BLaER1 (cell line): ENCODE measurements at regions not wholly inside any gene's neighbourhood (a gene's known extent, or its start where the extent isn't known, plus 50 kb on each side); places are given as distances from the start of the nearest gene placed in this dataset.

ENCODE experiments used
- H3K27ac ChIP-seq: shearing (Covaris generic); formaldehyde crosslinking; 2 replicates; pipeline ENCODE4 v1.8.1; 2022
- H3K27me3 ChIP-seq: shearing (Covaris generic); formaldehyde crosslinking; 2 replicates; pipeline ENCODE4 v1.8.1; 2022
- H3K36me3 ChIP-seq: shearing (Covaris generic); formaldehyde crosslinking; 2 replicates; pipeline ENCODE4 v1.8.1; 2022
- H3K4me1 ChIP-seq: shearing (Covaris generic); formaldehyde crosslinking; 2 replicates; pipeline ENCODE4 v1.8.1; 2022
- H3K4me2 ChIP-seq: shearing (Covaris generic); formaldehyde crosslinking; 2 replicates; pipeline ENCODE4 v1.8.1; 2022
- H3K4me3 ChIP-seq: shearing (Covaris generic); formaldehyde crosslinking; 2 replicates; pipeline ENCODE4 v1.8.1; 2022
- H3K9ac ChIP-seq: shearing (Covaris generic); formaldehyde crosslinking; 2 replicates; pipeline ENCODE4 v1.8.1; 2022
- H3K9me3 ChIP-seq: shearing (Covaris generic); formaldehyde crosslinking; 2 replicates; pipeline ENCODE4 v1.8.1; 2022
- H4K20me1 ChIP-seq: shearing (Covaris generic); formaldehyde crosslinking; 2 replicates; pipeline ENCODE4 v1.8.1; 2022
- Cebpa-rat ChIP-seq: shearing (Covaris generic); IDR thresholded peaks from 2 replicates; pipeline ENCODE4 v1.8.1; 2022

DNA sequence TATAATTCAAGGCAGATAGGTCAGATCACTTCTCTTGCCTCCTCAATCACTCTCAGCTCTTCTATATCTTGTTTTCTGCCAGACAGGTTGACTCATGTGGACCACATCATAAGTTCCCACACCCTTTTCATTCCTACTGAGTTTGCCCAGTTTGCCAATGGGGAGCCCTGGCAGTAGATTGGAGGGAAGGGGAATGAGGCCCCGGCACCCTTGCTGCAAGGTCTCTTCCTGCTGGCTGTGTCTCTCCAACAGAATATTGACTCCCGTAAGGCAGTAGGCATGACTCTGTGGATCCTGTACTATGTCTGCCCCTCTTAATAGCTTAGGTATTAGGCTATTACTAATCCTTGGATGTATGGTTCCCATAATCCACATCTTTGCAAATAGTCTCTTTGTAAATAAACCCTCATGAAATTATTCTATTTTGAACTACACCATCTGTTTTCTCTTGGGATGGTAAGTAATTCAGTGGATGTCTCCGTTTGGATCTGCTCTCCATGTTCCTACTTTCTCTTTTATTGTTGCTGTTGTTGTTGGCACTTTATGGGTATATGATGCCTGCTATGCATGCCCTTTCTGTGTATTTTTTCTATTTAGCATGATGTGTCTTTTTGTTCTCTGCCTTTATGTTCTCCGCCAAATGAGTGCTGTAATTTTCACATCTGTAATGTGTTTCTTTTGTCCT lies 65.5 kb upstream of the DCBLD2 start:
- Histone ChIP-seq H3K9ac (no peak overlapping the region), H3K4me2 (no peak overlapping the region), H3K9me3 (no peaks in the 10 kb centered on the region), H3K27ac (no peak overlapping the region), H3K36me3 (no peaks in the 10 kb centered on the region), H4K20me1 (no peaks in the 10 kb centered on the region), H3K4me3 (no peak overlapping the region), H3K4me1 (no peaks in the 10 kb centered on the region), H3K27me3 (no peaks in the 10 kb centered on the region)
- TF ChIP-seq Cebpa-rat: no peak

DNA sequence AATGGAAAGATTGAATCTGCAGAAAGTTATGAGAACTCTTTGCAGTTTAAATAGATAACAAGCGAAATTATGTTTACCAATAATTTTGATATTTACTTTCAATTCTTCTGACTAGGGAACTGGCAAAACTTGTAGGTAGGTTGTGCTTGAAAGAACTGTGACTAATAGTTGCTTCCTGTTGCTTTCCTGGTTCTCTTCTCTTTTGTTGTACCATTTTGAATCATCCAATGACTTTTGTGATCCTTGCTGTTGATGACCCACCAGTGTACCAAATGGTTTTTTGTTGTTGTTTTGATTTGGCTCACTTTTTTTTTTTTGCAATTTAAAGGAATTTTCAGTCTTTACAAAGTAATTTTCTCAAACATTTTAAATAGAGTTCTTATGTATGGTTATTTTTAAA lies 64.9 kb upstream of the DCBLD2 start:
- no peaks in the 10 kb centered on the region for H4K20me1 ChIP-seq
- no peak overlapping the region for H3K4me3 ChIP-seq
- H3K4me1 ChIP-seq: no peaks in the 10 kb centered on the region
- H3K36me3 ChIP-seq: no peaks in the 10 kb centered on the region
- no peaks in the 10 kb centered on the region for H3K27me3 ChIP-seq
- no peak overlapping the region for H3K27ac ChIP-seq
- H3K9ac ChIP-seq: no peak overlapping the region
- no peak overlapping the region for H3K4me2 ChIP-seq
- H3K9me3 ChIP-seq: no peaks in the 10 kb centered on the region
- TF ChIP-seq Cebpa-rat: no peak

DNA sequence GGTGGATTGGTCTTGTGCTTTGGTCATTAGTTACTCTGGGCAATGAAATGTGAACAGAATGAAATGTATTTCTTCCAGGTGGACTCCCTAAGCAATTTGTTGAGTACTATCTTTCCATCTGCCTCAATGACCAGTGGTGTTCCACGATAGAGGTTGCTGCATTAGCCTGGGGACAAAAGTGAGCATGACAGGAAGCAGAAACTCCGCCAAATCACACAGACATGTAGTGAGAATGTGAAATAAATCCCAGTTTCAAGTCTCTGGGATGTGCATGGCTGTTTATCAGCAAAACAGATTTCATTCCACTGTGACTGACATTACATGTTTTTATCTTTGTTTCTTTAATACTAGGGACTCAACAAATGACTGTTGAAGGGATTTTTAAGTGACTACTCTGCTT lies 63.3 kb upstream of the DCBLD2 start:
- H3K9me3 ChIP-seq: no peaks in the 10 kb centered on the region
- no peaks in the 10 kb centered on the region for H3K4me1 ChIP-seq
- no peak overlapping the region for H3K4me2 ChIP-seq
- H3K4me3 ChIP-seq: no peak overlapping the region
- no peaks in the 10 kb centered on the region for H4K20me1 ChIP-seq
- H3K36me3 ChIP-seq: no peaks in the 10 kb centered on the region
- no peak overlapping the region for H3K9ac ChIP-seq
- H3K27me3 ChIP-seq: no peaks in the 10 kb centered on the region
- no peak overlapping the region for H3K27ac ChIP-seq
- TF ChIP-seq Cebpa-rat: no peak

DNA sequence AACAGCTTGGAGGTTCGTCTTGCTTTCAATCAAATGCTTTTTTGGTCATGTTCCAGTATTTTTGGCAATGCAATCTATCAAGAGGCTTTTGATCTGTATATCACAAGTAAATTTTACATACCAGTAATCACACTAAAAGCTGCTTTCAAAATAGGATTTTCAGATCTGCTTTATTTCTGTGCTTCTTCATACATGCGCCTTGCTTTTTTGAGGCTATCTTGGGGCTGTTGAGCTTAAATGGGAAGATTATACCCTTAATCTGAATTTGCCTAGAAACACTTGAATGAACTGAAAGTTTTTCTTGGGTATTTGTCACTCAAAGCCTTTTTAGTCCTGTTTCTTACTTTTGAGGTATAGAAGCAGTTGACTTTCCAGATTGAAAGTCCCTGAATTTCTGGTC lies 62.1 kb upstream of the DCBLD2 start:
- Histone ChIP-seq H3K4me1 (no peaks in the 10 kb centered on the region), H3K27ac (no peak overlapping the region), H3K4me2 (no peak overlapping the region)

DNA sequence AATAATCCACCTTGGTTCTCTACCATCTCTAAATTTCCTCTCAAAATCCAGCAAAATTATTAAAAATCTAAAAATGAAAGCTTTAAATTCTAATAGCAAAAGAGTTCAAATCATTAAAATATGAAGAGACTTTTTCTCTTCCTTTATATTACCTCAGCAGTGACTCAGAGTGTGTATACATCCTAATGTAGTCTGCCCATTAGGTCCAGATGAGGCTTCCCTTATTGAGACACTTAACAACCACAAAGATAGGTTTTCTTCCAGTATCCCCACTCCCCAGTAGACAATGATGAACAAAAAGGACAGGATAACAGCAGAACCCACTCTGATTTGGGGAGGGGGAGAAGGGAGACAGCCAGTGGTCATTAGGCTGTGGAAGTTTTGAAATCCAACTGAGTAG lies 61.5 kb upstream of the DCBLD2 start:
- no peak overlapping the region for H3K4me3 ChIP-seq
- no peaks in the 10 kb centered on the region for H3K36me3 ChIP-seq
- H3K9ac ChIP-seq: no peak overlapping the region
- H3K27ac ChIP-seq: no peak overlapping the region
- H3K27me3 ChIP-seq: no peaks in the 10 kb centered on the region
- H3K4me1 ChIP-seq: no peaks in the 10 kb centered on the region
- H3K4me2 ChIP-seq: no peak overlapping the region
- TF ChIP-seq Cebpa-rat: no peak
- H3K9me3 ChIP-seq: no peaks in the 10 kb centered on the region
- no peaks in the 10 kb centered on the region for H4K20me1 ChIP-seq

More for the DNA sequence above, 62.1 kb upstream of the DCBLD2 start:
- H3K36me3 ChIP-seq: no peaks in the 10 kb centered on the region
- no peak overlapping the region for H3K9ac ChIP-seq
- no peak for TF ChIP-seq Cebpa-rat
- H3K9me3 ChIP-seq: no peaks in the 10 kb centered on the region
- H3K4me3 ChIP-seq: no peak overlapping the region
- H3K27me3 ChIP-seq: no peaks in the 10 kb centered on the region
- H4K20me1 ChIP-seq: no peaks in the 10 kb centered on the region

DNA sequence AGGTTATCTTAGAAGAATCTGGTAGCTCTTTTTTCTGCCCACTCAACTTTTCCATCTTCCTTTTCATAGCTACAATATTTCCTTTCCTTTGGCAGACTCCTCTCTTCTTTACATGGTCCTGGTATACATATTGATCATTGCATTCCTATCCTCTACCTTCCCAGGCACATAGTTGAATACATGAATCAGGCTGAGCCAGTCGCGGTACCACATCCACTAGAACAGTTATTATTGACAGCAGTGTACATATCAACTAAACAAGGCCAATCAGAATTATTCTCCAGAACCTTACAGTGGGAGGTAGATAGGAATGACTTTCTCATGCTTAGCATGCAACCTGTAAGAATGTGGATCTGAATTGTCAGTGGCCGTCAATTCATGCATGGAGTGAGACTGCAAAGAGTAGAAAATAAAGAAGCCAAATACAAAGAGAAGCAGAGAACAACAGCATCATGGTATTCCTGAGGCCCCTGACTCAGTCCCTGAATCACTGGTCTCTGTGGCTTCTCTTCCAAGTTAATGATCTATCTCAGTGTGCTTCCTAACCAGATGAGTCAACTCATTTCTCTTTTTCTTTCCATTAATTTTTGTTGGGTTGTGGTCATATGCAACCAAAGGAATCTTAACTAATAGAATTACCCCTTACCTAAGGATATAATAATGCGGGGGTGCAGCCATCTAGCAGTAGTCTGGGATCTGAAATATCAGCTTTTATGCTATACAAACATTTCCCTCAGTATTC lies 60.9 kb upstream of the DCBLD2 start:
- Histone ChIP-seq H3K36me3 (no peaks in the 10 kb centered on the region), H3K4me1 (no peaks in the 10 kb centered on the region), H3K9ac (no peak overlapping the region), H4K20me1 (no peaks in the 10 kb centered on the region), H3K9me3 (no peaks in the 10 kb centered on the region), H3K27ac (no peak overlapping the region), H3K4me3 (no peak overlapping the region), H3K4me2 (no peak overlapping the region), H3K27me3 (no peaks in the 10 kb centered on the region)
- no peak for TF ChIP-seq Cebpa-rat

DNA sequence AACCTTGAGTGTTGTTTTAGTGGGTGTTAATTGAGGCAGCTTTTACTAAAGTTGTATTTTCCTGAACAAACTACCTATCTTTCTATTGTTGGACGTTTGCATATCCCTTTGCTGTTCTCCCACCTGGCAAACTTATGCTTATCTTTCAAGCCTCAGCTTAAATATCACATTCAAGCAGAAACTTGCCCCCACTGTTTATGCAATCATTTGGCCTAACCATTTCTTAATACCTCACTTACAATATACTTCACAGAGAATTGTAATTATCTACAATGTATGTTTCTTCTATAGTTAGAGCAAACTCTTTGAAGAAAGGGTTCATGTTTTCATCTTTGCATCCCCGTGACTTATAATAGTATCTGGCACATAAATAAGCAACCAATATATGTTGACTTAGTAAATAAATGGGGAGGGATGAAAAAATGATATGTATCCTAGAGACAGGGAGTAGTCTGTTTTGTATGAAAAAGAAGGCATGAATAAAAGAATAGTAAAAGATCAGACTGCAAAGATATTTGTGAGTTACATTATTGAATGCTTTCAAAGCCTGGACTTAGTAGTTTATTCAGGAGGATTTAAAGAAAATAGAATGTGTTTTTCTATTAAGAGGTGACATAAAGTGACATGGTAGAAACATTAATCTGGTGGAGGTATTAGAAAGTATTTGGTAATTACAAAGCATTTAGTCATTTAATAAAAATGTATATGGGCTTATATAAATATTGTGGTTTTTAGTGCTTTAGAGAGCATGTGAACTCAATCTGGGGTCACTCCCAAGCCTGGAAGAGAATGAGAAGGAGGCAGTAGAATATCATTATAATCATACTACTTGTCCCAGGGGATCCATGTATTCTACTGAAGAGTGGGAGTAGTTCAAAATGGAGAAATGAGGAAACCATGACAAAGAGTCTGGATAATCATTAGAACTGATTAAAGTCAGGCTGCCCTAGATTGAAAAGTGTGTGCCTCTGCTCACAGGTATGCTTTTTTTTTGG lies 60.0 kb upstream of the DCBLD2 start:
- H3K36me3 ChIP-seq: no peaks in the 10 kb centered on the region
- no peak overlapping the region for H3K9ac ChIP-seq
- H4K20me1 ChIP-seq: no peaks in the 10 kb centered on the region
- no peaks in the 10 kb centered on the region for H3K4me1 ChIP-seq
- no peaks in the 10 kb centered on the region for H3K27me3 ChIP-seq
- H3K27ac ChIP-seq: no peak overlapping the region
- no peaks in the 10 kb centered on the region for H3K9me3 ChIP-seq
- TF ChIP-seq Cebpa-rat: no peak
- H3K4me3 ChIP-seq: no peak overlapping the region
- no peak overlapping the region for H3K4me2 ChIP-seq

DNA sequence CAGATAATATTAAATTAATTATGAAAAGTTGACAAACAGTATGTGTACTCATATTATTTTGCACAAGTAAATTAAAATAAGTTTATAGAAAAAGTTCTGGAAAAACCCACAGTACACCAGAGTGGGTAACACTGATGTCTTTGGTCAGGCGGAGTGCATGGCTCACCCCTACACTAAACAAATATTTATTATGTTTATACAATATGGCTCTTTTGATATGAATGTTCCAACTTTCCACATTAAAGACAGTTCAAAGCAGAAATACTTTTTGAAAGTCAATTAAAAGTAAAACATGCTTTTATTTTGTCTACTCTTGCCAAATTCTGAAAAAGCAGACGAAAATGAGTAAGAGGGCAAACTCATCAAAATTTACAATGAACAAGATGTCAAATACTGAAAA lies 56.2 kb upstream of the DCBLD2 start:
- no peak overlapping the region for H3K4me3 ChIP-seq
- no peaks in the 10 kb centered on the region for H3K36me3 ChIP-seq
- TF ChIP-seq Cebpa-rat: no peak
- no peak overlapping the region for H3K4me2 ChIP-seq
- no peaks in the 10 kb centered on the region for H4K20me1 ChIP-seq
- H3K9me3 ChIP-seq: no peaks in the 10 kb centered on the region
- no peak overlapping the region for H3K9ac ChIP-seq
- no peak overlapping the region for H3K27ac ChIP-seq
- H3K27me3 ChIP-seq: no peaks in the 10 kb centered on the region
- no peaks in the 10 kb centered on the region for H3K4me1 ChIP-seq

DNA sequence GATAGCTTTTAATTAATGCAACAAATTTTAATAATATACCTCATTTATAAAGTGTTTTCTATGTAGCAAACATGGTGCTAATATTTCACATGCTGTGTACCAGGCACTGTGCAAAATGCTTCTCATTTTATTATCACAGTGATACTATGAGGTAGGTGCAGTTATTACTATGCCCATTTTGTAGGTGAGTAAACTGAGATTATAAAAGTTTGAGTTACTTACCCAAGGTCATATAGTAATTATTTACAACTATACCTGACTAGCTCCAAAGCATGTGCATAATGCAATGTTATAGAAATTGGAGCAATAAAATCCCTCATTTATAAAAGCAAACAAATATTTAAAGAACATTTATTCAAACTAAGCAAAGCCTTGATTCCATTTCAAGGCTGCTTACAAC lies 54.5 kb upstream of the DCBLD2 start:
- Histone ChIP-seq H3K36me3 (no peaks in the 10 kb centered on the region), H3K4me1 (no peaks in the 10 kb centered on the region), H3K4me3 (no peak overlapping the region), H3K4me2 (no peak overlapping the region), H3K27ac (no peak overlapping the region), H4K20me1 (no peaks in the 10 kb centered on the region), H3K9ac (no peak overlapping the region), H3K9me3 (no peaks in the 10 kb centered on the region), H3K27me3 (no peaks in the 10 kb centered on the region)
- TF ChIP-seq Cebpa-rat: no peak
